DOHH2 (cell line): ENCODE measurements at regions not wholly inside any gene's neighbourhood (a gene's known extent, or its start where the extent isn't known, plus 50 kb on each side); places are given as distances from the start of the nearest gene placed in this dataset.

Source experiments
- H3F3A ChIP-seq: fragments of 200-600 bp; sonication (generic), shearing (Covaris generic); 2 replicates; pipeline ENCODE4 v1.6.0; 2016; ENCODE audit warnings: antibody characterized with exemption, mild to moderate bottlenecking; ENCODE audit not compliant: control insufficient read depth, insufficient read depth
- H3K27ac ChIP-seq: fragments of 200-600 bp; sonication (generic); 2 replicates; pipeline ENCODE4 v1.5.1; 2014; ENCODE audit warnings: low read depth, mild to moderate bottlenecking, low read length, moderate library complexity
- H3K27me3 ChIP-seq: fragments of 200-600 bp; sonication (generic); 2 replicates; pipeline ENCODE4 v1.6.1; 2014; ENCODE audit warnings: mild to moderate bottlenecking, low read length, mixed read lengths; ENCODE audit not compliant: control insufficient read depth
- H3K36me3 ChIP-seq: fragments of 200-600 bp; sonication (generic); 2 replicates; pipeline ENCODE4 v1.6.1; 2014; ENCODE audit warnings: mild to moderate bottlenecking, low read length, moderate library complexity, mixed read lengths; ENCODE audit not compliant: control insufficient read depth
- H3K4me1 ChIP-seq: fragments of 200-600 bp; sonication (generic); 2 replicates; pipeline ENCODE4 v1.6.1; 2014; ENCODE audit warnings: mild to moderate bottlenecking, low read length, mixed read lengths; ENCODE audit not compliant: control insufficient read depth
- H3K4me2 ChIP-seq: fragments of 200-600 bp; sonication (generic); 2 replicates; pipeline ENCODE4 v1.6.0; 2014; ENCODE audit warnings: mild to moderate bottlenecking, low read length, moderate library complexity
- H3K4me3 ChIP-seq: fragments of 200-600 bp; sonication (generic); 2 replicates; pipeline ENCODE4 v1.5.1; 2014; ENCODE audit warnings: mild to moderate bottlenecking, low read length, mixed read lengths
- H3K79me2 ChIP-seq: fragments of 200-600 bp; sonication (generic); 2 replicates; pipeline ENCODE4 v1.6.1; 2014; ENCODE audit warnings: mild to moderate bottlenecking, low read length, mixed read lengths; ENCODE audit not compliant: control insufficient read depth
- H3K9me2 ChIP-seq: fragments of 200-600 bp; sonication (generic); replicated peaks from 2 replicates; pipeline ENCODE4 v1.6.1; 2014; ENCODE audit warnings: mild to moderate bottlenecking, low read length, mixed read lengths; ENCODE audit not compliant: control insufficient read depth
- H3K9me3 ChIP-seq: fragments of 200-600 bp; sonication (generic); 2 replicates; pipeline ENCODE4 v1.6.1; 2014; ENCODE audit warnings: antibody characterized with exemption, low read length, mixed read lengths; ENCODE audit not compliant: control insufficient read depth, insufficient read depth
- H4K20me1 ChIP-seq: fragments of 200-600 bp; sonication (generic); 2 replicates; pipeline ENCODE4 v1.6.0; 2014; ENCODE audit warnings: low read depth, mild to moderate bottlenecking, antibody characterized with exemption, low read length, moderate library complexity; ENCODE audit not compliant: control insufficient read depth, insufficient read depth
- CTCF ChIP-seq: fragments of 200-600 bp; sonication (generic); IDR thresholded peaks from one replicate; pipeline ENCODE4 v1.5.1; 2014; ENCODE audit warnings: antibody characterized with exemption, mild to moderate bottlenecking, low read depth, low read length; ENCODE audit not compliant: poor library complexity, severe bottlenecking
- EZH2phosphoT487 ChIP-seq: fragments of 200-600 bp; sonication (generic); IDR thresholded peaks from 2 replicates; pipeline ENCODE4 v1.6.1; 2017; ENCODE audit warnings: borderline replicate concordance, mild to moderate bottlenecking, antibody characterized with exemption, low read length, moderate library complexity, mixed read lengths

GRCh38 chr6:8672882-8673281 is 237.5 kb upstream of the SLC35B3 start:
- Histone ChIP-seq H3K9me2 (no peaks in the 10 kb centered on the region), H3K79me2 (no peaks in the 10 kb centered on the region), H3K9me3 (no peaks in the 10 kb centered on the region), H3K27me3 (no peaks in the 10 kb centered on the region), H3K36me3 (no peaks in the 10 kb centered on the region), H3K4me1 (peaks cover 9% of the 10 kb centered on the region), H4K20me1 (no peaks in the 10 kb centered on the region), H3K4me2 (no peak overlapping the region), H3F3A (no peaks in the 10 kb centered on the region), H3K27ac (no peak overlapping the region), H3K4me3 (no peak overlapping the region)
- no peak for TF ChIP-seq CTCF
- no peak for TF ChIP-seq EZH2phosphoT487

GRCh38 chr6:8670792-8671191 is 235.4 kb upstream of the SLC35B3 start:
- no peak overlapping the region for H3K4me2 ChIP-seq
- H3K4me3 ChIP-seq = no peak overlapping the region
- H4K20me1 ChIP-seq = no peaks in the 10 kb centered on the region
- H3K4me1 ChIP-seq = peaks cover 9% of the 10 kb centered on the region
- H3F3A ChIP-seq = no peaks in the 10 kb centered on the region
- no peak for TF ChIP-seq EZH2phosphoT487
- TF ChIP-seq CTCF = no peak
- no peaks in the 10 kb centered on the region for H3K9me2 ChIP-seq
- H3K9me3 ChIP-seq = no peaks in the 10 kb centered on the region
- H3K27me3 ChIP-seq = no peaks in the 10 kb centered on the region
- no peaks in the 10 kb centered on the region for H3K36me3 ChIP-seq
- H3K79me2 ChIP-seq = no peaks in the 10 kb centered on the region
- H3K27ac ChIP-seq = no peak overlapping the region

- Histone ChIP-seq H3K36me3 (no peaks in the 10 kb centered on the region), H3K27me3 (no peaks in the 10 kb centered on the region), H3K9me3 (no peaks in the 10 kb centered on the region), H3K9me2 (no peaks in the 10 kb centered on the region), H3K27ac (no peak overlapping the region), H3K4me2 (no peak overlapping the region), H3K4me1 (no peaks in the 10 kb centered on the region), H3F3A (no peaks in the 10 kb centered on the region), H3K79me2 (no peaks in the 10 kb centered on the region), H3K4me3 (no peak overlapping the region), H4K20me1 (no peaks in the 10 kb centered on the region)
- TF ChIP-seq CTCF = no peak
- no peak for TF ChIP-seq EZH2phosphoT487
Measured at GRCh38 chr6:8664700-8665099, 229.4 kb upstream of the SLC35B3 start.

- H3K27me3 ChIP-seq = no peaks in the 10 kb centered on the region
- no peak for TF ChIP-seq CTCF
- TF ChIP-seq EZH2phosphoT487 = no peak
Measured at GRCh38 chr6:8664070-8664469, 228.7 kb upstream of the SLC35B3 start.

More at GRCh38 chr6:8664070-8664469, 228.7 kb upstream of the SLC35B3 start:
- Histone ChIP-seq H3K9me2 (no peaks in the 10 kb centered on the region), H3K79me2 (no peaks in the 10 kb centered on the region), H3F3A (no peaks in the 10 kb centered on the region), H3K4me2 (no peak overlapping the region), H4K20me1 (no peaks in the 10 kb centered on the region), H3K27ac (no peak overlapping the region), H3K9me3 (no peaks in the 10 kb centered on the region), H3K4me3 (no peak overlapping the region), H3K4me1 (no peaks in the 10 kb centered on the region), H3K36me3 (no peaks in the 10 kb centered on the region)
